ENCODE measurements at regions not wholly inside any gene's neighbourhood (a gene's known extent, or its start where the extent isn't known, plus 50 kb on each side); places are given as distances from the start of the nearest gene placed in this dataset.

GRCh38 chrX:119996069-119996468, 52.5 kb upstream of the NKAP start:
- ATAC-seq: no peak

More at GRCh38 chrX:119996069-119996468, 52.5 kb upstream of the NKAP start:
- ChIA-PET POLR2A (no interaction called here), CTCF (no interaction called here)
- no peak overlapping the region for H3K4me3 Mint-ChIP-seq
- no peaks in the 10 kb centered on the region for H3K36me3 Mint-ChIP-seq (ENCODE audit: low read depth)
- H3K4me1 Mint-ChIP-seq (ENCODE audit: low read depth): peaks cover 12% of the 10 kb centered on the region
- DNase-seq: no peak
- peaks cover 66% of the 10 kb centered on the region for H3K27me3 Mint-ChIP-seq (ENCODE audit: low read depth)
- no peak overlapping the region for H3K27ac Mint-ChIP-seq
- no peaks in the 10 kb centered on the region for H3K9me3 Mint-ChIP-seq (ENCODE audit: insufficient read depth)
